Middle frontal gyrus (tissue), 1 donor: ENCODE measurements at regions not wholly inside any gene's neighbourhood (a gene's known extent, or its start where the extent isn't known, plus 50 kb on each side); places are given as distances from the start of the nearest gene placed in this dataset.
"Not testable (repeated sequence)": the region's sequence is repeated elsewhere in the genome, so short reads cannot be mapped to it uniquely, and the experiment has no call there.

Experiments
- DNase-seq: peaks from one replicate; pipeline ENCODE4 v3.0.0-alpha.2; 2015; ENCODE audit warnings: low spot score; ENCODE audit errors: extremely low spot score

DNA sequence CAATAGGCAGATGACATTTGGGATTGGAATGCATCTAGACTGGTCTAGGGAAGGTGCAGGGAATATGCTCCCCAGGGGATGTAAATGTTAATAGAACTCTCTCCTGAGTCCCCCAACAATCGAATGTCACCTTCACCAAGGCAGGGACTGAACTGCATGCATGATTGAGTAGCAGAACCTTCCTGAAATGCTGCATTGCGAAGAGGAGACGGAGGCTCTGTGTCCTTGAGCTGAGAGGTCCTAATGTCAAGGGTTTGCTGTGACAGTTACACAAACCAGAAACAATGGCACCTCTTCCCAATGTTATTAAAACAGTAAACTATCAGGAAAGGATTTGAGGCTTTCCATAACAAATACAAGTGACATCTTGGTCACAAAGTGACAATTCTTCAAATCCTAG, 117.5 kb upstream of the SFSWAP start:
- no peak for DNase-seq

DNA sequence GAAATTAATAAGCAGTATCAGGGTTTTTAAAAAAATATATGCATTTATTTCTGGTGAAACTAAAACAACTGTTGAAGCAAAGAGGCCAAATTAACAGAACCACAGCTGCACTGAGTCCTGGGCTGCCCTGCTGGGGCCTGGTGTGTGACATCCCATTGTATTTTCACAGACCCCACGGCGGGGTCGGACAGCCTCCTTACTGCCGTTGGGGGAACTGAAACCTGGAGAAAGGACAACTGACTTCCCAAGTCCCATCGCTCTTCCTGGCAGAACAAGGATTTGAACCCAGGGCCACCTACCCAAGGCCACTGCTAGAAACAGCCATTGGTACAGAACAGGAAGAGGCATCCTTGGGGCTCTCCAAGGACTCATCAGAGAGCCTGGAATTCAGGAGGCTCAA, 114.8 kb upstream of the SFSWAP start:
- DNase-seq, result no peak

DNA sequence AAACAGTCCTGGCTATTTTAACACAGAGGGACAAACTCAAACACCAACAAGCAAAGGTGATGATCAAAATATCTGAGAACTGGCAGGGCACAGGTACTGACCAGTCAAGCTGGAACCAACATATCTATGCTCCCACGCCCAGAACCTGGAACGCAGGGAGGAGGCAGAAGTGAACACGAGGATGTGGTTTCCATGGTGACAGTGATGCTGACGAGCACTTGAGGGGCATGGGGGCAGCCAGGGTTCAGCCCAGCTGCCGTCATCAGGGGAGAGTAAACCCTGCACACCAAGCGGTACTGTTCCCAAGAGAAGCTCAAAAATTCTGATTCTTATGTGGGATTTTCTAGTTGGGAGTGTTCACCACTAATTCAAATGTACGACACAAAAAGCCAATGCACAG, 113.6 kb upstream of the SFSWAP start:
- no peak for DNase-seq

DNA sequence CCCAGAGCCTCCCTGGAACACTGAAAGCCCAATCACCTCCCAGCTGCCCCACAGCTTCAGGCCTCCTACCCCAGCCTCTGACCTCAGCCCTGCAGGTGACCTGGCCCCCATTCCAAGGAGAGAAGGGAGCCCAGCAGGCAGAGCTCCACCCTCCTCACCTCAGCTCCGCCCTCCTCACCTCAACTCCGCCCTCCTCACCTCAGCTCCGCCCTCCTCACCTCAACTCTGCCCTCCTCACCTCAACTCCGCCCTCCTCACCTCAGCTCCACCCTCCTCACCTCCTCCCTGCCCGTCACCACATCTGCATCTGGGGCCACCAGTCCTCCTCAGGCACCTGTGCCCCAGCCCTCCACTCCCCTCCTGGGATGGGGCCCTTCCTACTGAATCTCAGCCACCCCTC, 112.2 kb upstream of the SFSWAP start:
- DNase-seq, result no peak

DNA sequence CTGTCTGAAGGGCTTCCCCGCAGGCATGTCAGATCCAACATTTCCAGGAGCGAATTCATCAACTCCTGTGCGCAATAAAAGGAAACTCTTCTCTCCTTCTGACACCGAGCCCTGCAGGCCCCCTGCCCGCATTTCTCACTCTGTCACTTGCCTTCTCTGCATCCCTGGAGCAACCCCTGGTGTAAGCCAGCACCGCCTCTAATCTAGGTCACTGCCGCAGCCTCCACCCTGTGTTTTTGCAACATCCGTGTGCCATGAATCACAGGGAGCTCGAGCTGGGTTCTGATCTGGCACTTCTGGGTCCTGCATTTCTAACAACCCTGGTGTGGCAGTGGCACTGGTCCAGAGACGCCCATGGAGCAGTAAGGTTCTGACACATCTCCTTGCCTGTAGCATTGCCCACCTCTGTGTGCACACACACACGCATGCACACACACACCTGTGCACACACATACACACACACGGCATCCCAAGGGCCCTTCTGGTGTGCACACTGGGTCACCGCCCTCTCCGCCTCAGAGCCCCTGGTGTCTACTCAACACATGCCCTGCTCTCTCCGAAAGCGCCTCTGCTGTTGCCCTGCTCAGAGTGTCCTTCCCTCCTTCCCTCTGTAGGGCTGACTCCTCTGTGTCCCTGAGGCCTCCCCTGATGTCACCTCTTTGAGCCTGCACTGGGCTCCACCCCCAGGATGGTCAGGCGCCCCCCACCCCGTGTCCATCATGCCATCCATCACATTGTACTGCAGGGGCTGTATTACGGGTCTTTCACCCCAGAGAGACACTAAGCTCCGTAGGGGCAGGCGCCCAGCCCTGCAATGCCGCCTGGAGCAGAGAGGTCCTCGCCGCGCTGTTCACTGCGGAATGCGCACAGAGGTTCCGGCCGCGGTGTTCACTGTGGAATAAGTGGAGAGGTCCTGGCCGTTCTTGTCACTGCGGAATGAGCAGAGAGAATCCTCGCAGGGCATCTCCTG, 111.4 kb upstream of the SFSWAP start:
- DNase-seq, result no peak

DNA sequence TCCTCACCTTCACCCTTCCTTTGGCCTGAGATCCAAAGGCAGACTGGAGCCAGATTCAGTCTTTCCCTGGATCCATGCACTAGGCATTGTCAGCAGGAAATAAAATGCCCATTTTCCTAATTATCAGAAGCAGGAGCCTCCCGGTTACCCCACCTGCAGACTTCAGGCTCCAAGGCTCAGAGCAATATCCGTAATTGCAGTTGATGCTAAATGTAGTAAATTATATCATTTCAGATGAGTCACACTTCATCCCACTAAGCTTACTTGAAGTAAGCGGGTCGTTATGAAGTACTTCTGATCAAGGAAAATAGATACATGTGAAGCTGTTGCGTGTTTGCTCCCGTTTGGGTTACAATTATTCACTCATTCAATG, 110.7 kb upstream of the SFSWAP start:
- DNase-seq, result no peak

DNA sequence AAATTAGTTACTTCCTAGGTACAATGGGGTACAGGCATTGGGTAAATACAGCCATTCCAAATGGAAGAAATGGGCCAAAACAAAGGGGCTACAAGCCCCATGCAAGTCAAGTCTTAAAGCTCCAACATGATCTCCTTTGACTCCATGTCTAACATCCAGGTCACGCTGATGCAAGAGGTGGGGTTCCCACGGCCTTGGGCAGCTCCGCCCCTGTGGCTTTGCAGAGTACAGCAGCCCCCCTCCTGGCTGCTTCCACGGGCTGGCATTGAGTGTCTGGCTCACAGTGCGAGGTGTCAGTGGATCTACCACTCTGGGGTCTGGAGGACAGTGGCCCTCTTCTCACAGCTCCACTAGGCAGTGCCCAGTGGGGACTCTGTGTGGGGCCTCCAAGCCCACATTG, 109.4 kb upstream of the SFSWAP start:
- DNase-seq, result not testable (repeated sequence)

DNA sequence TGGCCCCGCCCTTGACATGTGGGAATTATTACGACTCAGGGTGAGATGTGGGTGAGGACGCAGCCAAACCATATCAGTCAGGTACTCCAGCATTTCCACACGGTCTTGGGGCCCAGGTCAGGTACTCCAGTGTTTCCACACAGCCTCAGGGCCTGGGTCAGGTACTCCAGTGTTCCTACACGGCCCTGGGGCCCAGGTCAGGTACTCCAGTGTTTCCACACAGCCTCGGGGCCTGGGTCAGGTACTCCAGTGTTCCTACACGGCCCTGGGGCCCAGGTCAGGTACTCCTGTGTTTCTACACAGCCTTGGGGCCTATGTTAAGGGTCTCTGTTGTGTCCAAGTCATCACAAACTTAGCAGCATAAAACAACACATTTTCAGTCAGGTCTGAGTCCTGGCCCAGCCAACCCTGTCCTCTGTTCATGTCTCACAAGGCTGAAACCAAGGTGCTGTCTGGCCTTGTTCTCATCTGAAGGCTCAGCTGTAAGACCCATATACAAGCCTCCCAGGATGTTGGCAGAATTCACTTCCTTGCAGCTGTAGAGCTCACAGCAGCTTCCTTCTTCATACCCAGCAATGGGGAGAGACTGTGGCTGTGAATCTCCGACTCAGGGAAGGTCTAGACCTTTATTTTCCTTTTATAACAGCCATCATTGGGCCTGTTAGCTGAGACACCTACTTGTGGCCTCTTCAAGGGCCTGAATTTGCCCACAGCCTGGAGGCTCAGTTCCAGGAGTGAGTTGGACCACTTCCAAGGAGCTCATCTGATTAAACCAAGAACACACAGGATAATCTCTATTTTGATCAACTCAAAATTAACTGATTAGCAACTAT, 107.6 kb upstream of the SFSWAP start:
- DNase-seq, result no peak

DNA sequence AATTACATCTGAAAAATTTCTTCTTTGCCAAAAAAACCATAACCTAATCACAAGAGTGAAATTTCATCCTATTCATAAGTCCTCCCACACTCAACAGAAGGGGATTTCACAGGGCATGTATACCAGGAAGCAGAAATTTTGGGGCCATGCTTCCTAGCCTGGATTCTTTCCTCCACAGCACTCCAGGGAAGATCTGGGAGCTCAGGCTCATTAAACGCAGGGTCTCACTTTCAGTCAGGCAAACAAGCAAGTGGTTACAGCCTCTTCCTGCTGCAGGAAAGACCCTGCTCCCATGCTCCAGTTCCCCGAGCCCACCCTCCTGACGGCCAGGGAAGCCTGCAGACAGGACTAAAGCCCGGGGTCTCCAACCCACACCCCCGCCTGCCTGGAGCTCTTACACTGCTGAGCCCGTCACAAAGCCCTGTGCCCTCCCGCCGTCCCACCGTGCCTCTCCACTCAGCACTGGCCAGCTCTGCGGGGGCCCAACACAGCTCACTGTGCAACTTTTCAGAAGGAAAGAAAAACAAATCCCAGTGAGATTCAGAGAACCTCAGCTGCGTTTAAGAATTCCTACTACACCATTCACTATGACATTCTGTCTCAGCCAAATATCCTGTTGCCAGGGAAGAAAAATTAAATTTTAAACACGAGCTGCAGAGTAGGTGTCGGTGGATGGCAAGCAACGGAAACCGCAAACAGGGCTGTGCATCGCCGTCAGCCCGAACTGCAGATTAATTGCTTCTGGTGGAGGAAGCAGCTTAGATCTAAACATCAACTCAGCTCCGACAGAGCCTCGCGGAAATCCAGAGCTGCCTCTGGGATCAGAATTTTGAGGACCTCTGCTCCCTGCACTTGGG, 106.7 kb upstream of the SFSWAP start:
- DNase-seq, result no peak

DNA sequence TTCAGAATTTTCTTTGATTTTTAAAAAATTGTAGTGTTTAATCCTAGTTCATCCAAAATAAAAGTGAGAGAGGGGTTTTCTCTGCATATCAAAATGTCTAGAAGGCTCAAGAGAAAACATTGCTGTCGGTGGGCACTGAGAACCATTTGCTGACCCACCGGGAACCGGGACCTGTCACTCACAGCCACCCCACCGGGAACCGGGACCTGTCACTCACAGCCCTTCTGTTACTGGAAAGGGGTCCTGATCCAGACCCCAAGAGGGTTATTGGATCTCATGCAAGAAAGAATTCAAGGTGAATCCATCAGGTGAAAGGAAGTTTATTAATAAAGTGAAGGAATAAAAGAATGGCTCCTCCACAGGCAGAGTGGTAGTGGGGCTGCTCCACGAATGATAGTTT, 106.0 kb upstream of the SFSWAP start:
- DNase-seq, result no peak

DNA sequence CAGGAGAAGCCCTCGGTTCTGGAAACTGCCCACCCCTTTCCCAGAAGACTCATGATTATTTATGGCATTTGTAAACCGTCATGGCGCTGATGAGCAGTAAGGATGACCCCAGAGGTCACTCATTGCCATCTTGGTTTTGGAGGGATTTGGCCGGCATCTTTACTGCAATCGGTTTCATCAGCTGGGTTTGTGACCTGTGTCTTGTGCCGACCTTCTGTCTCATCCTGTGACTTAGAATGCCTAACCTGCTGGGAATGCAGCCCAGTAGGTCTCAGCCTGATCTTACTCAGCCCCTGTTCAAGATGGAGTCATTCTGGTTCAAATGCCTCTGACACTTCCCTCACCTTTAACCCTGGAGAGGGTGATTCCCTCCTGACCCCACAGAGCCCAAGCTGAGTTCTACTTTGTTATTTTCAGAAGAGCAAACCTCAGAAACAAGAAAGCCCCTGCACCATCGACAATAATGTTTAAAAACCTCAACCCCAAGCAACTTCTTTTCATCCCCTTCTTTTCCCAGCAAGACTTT, 105.5 kb upstream of the SFSWAP start:
- DNase-seq, result no peak

DNA sequence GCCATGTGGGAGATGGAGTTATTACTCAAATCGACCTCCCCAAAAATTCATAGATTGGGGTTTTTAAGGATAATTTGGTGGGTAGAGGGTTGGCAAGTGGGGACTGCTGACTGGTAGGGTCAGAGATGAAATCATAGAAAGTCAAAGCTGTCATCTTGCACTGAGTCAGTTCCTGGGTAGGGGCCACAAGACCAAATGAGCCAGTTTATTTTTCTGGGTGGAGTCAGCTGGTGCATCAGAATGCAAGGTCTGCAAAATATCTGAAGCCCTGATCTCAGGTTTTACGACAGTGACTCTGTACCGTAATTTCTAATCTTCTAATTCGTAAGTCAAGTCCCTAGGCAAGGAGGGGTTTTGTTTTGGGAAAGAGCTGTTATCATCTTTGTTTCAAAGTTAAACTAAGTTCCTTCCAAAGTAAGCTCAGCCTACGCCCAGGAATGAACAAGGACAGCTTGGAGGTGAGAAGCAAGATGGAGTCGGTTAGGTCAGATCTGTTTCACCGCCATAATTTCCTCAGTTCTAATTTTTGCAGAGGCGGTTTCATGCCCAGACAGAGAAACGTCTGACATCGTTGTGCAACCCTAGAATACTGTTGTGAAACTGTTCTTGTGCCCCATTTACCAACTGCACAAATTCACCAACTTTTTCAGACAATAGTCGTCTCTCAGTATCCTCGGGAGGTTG, 104.5 kb upstream of the SFSWAP start:
- no peak for DNase-seq

DNA sequence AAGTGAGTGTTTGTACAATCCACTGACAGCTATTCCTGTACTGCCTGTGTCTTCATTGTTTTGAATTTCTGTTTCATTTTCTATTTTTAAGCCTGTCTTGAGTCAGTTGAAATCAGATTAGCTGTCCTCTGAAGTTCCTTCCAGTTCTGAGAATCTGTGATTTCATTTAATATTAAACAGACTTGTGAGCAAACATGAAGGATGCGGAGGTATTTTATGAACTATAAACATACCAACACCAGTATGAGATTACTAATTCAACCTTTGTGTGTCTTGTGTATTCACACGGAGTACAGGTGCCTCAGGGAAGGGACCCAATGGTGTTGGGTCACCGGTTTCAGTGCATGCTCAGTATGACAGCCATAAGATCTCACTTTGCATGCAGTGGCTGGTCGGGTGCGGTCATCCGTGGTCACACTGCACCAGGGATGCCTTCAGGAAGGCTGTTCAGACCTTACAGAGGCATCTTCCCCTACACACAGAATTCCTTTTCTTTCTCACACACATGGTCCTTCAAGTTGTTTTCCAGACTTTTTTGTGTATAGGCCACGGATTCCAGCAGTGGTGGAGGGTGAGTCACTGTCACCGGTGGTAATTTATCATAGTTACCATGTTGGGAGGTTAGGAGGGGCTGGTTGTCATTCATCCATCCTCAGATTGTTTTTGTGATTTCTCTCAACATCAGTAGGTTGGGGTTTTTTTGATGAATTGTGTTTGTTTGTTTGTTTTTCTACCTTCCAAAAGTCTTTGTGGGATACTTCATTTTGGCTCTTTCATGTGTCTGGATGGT, 103.0 kb upstream of the SFSWAP start:
- DNase-seq, result no peak

DNA sequence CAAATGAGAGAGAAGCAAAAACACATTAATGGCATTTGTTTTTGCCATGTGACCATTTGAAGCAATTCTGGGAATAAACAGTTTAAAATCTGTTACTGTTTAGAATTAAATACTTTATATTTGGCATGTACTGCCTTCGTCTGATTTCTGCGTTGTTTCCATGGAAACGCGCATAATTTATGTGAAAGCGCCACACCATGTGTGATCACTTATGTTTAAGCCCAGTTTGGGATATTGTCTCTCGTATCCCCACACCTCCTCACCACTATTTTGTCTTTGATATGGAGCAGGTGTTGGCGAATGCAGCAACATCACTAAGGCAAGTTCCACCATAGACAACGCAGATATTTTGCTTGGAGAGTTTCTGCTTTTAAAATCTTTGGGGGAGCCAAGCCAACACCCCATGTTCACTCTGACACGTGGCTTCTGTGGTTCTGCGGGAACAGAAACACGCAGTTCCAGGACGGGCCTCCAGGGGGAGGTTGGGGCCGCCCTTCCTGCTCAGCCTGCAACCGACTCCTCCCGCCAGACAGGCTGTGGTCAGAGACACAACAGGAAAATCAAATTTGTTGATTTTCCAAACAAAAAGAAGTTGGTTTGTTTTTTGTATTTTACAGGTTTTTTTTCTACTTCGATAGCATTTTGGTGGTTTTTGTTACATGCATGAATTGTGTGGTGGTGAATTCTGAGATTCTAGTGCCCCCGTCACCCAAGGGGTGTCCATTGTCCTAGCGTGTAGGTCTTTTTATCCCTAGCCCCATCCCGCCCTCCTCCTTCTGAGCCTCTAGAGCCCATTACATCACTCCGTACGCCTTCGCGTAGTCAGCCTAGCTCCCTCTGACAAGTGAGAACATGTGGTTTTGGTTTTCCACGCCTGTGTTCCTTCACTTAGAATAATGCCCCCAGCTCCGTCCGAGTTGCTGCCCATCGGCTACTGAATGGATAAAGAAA, 101.9 kb upstream of the SFSWAP start:
- peak; percentile 74 for DNase-seq

DNA sequence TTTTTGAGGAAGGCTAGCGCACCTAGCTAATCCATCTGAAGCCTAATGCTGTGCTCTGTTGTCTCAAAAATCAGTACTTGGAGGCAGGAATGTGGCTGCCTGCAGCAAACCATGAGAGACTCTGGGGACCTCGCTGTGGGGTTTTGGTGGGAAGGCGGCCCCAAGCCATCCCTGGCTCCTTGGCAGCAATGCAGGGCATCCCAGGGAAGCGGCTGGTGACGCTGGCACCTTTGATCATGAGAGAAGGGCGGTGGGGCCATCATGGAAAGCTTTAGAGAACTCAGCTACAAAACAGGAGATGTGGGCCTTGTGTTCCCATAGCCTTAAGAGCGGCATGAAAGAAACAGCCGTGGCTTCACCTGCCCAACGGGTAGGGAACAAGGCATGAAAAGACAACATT, 101.1 kb upstream of the SFSWAP start:
- no peak for DNase-seq

DNA sequence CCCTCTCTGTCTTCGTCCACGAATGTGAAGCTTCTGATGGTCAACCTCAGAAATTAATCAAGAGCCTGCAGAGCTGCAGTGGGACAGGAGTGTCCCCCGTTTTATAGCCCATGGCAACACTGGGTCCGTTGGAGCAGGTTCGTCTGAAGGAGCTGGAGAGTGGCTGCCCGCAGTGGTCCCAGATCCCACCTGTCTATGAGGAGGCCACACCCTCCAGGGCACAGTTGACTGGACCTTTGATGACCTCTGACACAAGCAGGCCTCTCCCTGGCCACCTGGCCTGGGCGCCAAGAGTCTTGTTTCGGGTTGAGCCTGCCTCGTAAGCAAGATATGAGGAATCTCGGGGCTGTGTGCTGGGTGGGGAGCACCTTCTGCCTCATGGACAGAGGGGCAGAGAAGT, 100.7 kb upstream of the SFSWAP start:
- no peak for DNase-seq

DNA sequence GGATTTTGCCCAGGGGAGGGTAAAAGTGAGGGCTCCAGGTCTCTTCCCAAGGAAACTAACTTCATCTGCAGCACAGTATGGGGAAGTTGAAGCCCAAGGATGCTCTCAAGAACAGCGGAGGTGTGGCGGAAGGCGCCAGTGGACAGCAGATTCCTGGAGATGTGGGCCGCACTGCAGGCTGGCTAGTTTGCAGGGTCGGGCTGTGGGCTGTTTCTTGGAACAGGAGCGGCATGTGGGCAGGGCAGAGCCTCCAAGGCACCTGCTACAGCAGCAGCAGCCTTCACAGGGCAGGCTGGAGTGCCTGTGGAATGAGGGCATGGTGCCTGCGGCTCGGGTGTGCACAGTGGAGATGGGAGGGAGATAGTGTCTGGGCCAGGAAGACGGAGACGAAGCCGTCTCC, 100.0 kb upstream of the SFSWAP start:
- no peak for DNase-seq

DNA sequence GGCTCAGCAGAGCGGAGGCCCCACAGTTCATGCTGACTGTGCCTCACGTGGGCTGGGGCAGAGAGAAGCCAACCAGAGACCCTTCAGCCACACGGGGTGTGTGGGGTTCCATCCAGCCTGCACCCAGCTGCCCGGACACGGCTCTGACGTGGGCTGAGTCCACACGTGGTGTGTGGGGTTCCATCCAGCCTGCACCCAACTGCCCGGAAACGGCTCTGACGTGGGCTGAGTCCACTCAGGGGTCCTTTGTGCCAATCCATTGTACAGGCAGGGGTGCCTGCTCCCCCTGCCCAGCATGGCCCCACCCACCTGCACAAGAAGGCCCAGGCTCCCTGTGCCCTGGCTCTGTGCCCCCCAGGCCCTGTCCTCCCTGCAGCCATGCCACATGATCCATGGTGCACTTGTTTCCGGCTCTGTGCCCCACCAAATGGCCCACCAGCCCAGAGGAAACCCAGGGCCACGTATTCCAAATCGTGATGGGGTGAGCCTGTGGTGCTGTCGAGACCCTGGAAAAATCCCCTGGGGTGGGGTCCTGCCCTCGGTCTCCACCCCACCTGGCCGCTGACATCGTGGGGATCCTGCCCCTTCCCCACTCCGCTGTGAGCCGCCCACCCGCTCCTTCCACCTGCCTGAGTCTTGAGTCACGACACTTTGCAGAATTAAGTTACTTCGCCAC, 99.3 kb upstream of the SFSWAP start:
- DNase-seq, result no peak
